Osteoblast (primary cell): ENCODE measurements at regions not wholly inside any gene's neighbourhood (a gene's known extent, or its start where the extent isn't known, plus 50 kb on each side); places are given as distances from the start of the nearest gene placed in this dataset.

Experiments
- DNase-seq: peaks from one replicate; pipeline ENCODE4 v3.0.0; 2011; ENCODE audit warnings: low spot score, mixed read lengths; ENCODE audit not compliant: insufficient read length; ENCODE audit errors: missing footprints
- H2AFZ ChIP-seq: 2 replicates; pipeline ENCODE4 v1.6.0; 2011; ENCODE audit warnings: mild to moderate bottlenecking, low read length
- H3K27ac ChIP-seq: 2 replicates; pipeline ENCODE4 v1.5.1; 2011; ENCODE audit warnings: mild to moderate bottlenecking, low read depth, low read length, moderate library complexity
- H3K27me3 ChIP-seq: 2 replicates; pipeline ENCODE4 v1.6.0; 2012; ENCODE audit warnings: mild to moderate bottlenecking, control low read depth, inconsistent platforms, low read length, moderate library complexity; ENCODE audit not compliant: insufficient read depth
- H3K36me3 ChIP-seq: 2 replicates; pipeline ENCODE4 v1.5.1; 2011; ENCODE audit warnings: mild to moderate bottlenecking, low read length, control low read depth, moderate library complexity; ENCODE audit not compliant: insufficient read depth
- H3K4me1 ChIP-seq: 2 replicates; pipeline ENCODE4 v1.5.1; 2011; ENCODE audit warnings: mild to moderate bottlenecking, low read length, control low read depth, moderate library complexity; ENCODE audit not compliant: insufficient read depth
- H3K4me2 ChIP-seq: 2 replicates; pipeline ENCODE4 v1.6.0; 2011; ENCODE audit warnings: mild to moderate bottlenecking, low read length; ENCODE audit not compliant: insufficient read depth
- H3K4me3 ChIP-seq: fragments of 200-600 bp; sonication (generic); 3 replicates; pipeline ENCODE4 v1.5.1; 2012; ENCODE audit warnings: mild to moderate bottlenecking, low read length, inconsistent platforms; ENCODE audit not compliant: insufficient read depth
- H3K79me2 ChIP-seq: 2 replicates; pipeline ENCODE4 v1.6.0; 2012; ENCODE audit warnings: mild to moderate bottlenecking, low read length, control low read depth, inconsistent platforms; ENCODE audit not compliant: insufficient read depth
- H3K9me3 ChIP-seq: 2 replicates; pipeline ENCODE4 v1.5.1; 2011; ENCODE audit warnings: low read depth, low read length, control low read depth
- H4K20me1 ChIP-seq: 2 replicates; pipeline ENCODE4 v1.6.0; 2012; ENCODE audit warnings: mild to moderate bottlenecking, low read length, control low read depth; ENCODE audit not compliant: insufficient read depth
- TF ChIP-seq, protein P1 (sequence below): IDR thresholded peaks from 2 replicates; pipeline ENCODE4 v1.5.1; 2011; ENCODE audit warnings: mild to moderate bottlenecking, low read depth, low read length, moderate library complexity; ENCODE audit errors: extremely low read depth

DNA sequence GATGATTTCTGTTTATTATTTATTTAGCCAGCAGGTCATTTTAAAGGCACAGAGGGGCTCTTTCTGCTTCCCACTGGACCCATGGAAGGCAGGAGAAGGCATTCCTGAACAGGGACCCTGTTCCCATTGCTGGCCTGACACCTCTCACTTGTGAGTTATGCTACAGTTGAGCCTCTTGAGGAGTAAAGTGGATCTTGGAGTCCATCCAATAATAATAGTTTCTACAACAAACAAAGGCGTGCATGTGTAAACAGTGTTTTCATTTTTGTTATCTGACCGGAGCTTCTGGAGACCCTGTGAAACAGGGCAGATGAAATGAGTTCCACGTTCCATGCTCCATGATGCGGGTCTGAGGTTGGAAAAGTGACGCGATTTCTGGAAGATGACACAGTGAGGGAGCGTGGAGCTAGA lies 127.3 kb upstream of the HABP2 start:
- H3K36me3 ChIP-seq, result no peaks in the 10 kb centered on the region
- no peak for DNase-seq
- no peaks in the 10 kb centered on the region for H3K79me2 ChIP-seq
- H3K9me3 ChIP-seq, result no peaks in the 10 kb centered on the region
- H3K4me2 ChIP-seq, result no peak overlapping the region
- H3K27ac ChIP-seq, result no peak overlapping the region
- H4K20me1 ChIP-seq, result no peaks in the 10 kb centered on the region
- no peaks in the 10 kb centered on the region for H3K4me1 ChIP-seq
- TF ChIP-seq, protein P1, sequence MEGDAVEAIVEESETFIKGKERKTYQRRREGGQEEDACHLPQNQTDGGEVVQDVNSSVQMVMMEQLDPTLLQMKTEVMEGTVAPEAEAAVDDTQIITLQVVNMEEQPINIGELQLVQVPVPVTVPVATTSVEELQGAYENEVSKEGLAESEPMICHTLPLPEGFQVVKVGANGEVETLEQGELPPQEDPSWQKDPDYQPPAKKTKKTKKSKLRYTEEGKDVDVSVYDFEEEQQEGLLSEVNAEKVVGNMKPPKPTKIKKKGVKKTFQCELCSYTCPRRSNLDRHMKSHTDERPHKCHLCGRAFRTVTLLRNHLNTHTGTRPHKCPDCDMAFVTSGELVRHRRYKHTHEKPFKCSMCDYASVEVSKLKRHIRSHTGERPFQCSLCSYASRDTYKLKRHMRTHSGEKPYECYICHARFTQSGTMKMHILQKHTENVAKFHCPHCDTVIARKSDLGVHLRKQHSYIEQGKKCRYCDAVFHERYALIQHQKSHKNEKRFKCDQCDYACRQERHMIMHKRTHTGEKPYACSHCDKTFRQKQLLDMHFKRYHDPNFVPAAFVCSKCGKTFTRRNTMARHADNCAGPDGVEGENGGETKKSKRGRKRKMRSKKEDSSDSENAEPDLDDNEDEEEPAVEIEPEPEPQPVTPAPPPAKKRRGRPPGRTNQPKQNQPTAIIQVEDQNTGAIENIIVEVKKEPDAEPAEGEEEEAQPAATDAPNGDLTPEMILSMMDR, result no peak
- H3K4me3 ChIP-seq, result no peak overlapping the region
- no peak overlapping the region for H2AFZ ChIP-seq
- H3K27me3 ChIP-seq, result peaks cover 10% of the 10 kb centered on the region

DNA sequence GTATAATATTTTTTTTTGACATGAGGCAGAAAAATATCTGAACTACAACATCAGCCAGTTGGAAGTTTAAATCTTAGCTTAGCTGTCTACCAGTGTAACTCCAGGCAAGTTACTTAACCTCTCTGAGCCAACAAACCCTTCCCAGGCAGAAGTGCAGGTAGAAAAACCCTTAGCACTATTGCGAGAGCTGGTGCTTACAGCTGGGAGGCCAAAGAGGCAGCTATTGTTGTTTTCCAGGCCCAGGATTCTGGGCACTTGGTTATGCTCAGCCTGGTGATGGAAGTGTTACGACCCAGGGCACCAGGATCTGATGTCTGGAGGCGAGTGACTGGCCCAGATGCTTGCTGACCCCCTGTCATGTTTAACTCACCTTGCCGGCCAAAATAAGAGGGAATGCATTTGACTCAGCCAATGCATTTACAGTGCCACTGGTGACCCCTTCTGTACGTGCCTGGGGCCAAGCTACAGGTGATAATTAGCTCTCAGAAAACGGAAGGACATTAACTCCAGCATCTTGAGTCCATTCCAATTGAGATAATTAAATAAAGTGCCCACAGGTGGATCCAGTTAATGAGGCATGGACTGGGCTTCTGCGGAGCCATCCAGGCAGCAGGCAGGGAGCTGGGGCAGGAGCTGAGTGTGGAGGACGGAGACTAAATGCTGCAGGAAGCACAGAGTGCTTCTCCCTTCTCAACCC lies 126.5 kb upstream of the HABP2 start:
- Histone ChIP-seq H3K4me3 (no peak overlapping the region), H3K79me2 (no peaks in the 10 kb centered on the region), H3K27me3 (peaks cover 10% of the 10 kb centered on the region), H2AFZ (no peak overlapping the region), H3K36me3 (no peaks in the 10 kb centered on the region), H3K4me1 (no peaks in the 10 kb centered on the region), H3K4me2 (no peak overlapping the region), H3K9me3 (no peaks in the 10 kb centered on the region), H4K20me1 (no peaks in the 10 kb centered on the region), H3K27ac (no peak overlapping the region)
- DNase-seq, result no peak
- TF ChIP-seq, protein P1, result no peak

GRCh38 chr10:113427236-113427735 lies 125.6 kb upstream of the HABP2 start:
- Histone ChIP-seq H3K9me3 (no peaks in the 10 kb centered on the region), H3K4me3 (no peak overlapping the region), H4K20me1 (no peaks in the 10 kb centered on the region), H3K27ac (no peak overlapping the region), H2AFZ (no peak overlapping the region), H3K79me2 (no peaks in the 10 kb centered on the region), H3K4me2 (no peak overlapping the region), H3K36me3 (no peaks in the 10 kb centered on the region), H3K27me3 (peaks cover 10% of the 10 kb centered on the region), H3K4me1 (no peaks in the 10 kb centered on the region)
- TF ChIP-seq, protein P1, result no peak
- no peak for DNase-seq

DNA sequence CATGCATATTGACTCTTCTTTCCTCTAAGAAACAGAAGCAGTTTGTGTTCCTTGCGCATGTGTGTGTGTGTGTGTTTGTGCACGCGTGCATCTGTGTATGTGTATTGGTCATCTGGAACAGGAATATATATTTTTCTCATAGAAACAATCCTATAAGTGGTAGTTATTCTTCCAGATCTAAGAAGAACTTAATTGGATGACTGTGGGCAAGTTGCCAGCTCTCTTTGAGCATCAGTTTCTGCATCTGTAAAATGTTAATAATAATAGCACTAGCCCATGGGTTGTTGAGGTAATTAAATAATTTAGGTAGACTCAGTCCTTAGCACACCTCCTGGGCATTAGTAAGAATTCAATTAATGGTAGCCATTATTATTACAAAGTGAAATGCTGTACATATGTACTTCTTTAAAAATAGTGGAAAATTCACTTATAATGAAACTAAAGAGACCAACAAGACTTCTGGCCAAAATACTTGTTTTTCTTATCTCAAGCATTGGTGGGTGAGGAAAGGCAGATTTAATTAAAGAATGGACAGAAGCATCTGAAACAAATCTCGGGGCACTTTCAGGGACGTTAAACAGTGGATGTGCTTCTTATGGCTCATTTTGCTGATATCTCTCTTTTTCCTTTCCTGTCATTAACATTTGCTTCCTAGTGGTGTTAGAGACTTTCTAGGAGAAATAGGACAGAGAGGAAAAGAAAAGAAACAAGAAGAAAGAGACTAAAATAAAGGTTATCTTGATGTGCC lies 124.9 kb upstream of the HABP2 start:
- no peaks in the 10 kb centered on the region for H3K36me3 ChIP-seq
- no peak overlapping the region for H3K4me2 ChIP-seq
- TF ChIP-seq, protein P1, result no peak
- H3K79me2 ChIP-seq, result no peaks in the 10 kb centered on the region
- H3K27ac ChIP-seq, result no peak overlapping the region
- H3K9me3 ChIP-seq, result no peaks in the 10 kb centered on the region
- no peak overlapping the region for H2AFZ ChIP-seq
- no peaks in the 10 kb centered on the region for H3K4me1 ChIP-seq
- H3K4me3 ChIP-seq, result no peak overlapping the region
- peaks cover 10% of the 10 kb centered on the region for H3K27me3 ChIP-seq
- DNase-seq, result no peak
- H4K20me1 ChIP-seq, result no peaks in the 10 kb centered on the region
